AG10803 (cell line): ENCODE measurements at regions not wholly inside any gene's neighbourhood (a gene's known extent, or its start where the extent isn't known, plus 50 kb on each side); places are given as distances from the start of the nearest gene placed in this dataset.

Source experiments
- DNase-seq: peaks from one replicate; pipeline ENCODE4 v3.0.0; 2010; ENCODE audit warnings: low read depth
- H3K4me3 ChIP-seq: 2 replicates; pipeline ENCODE4 v1.5.1; 2011; ENCODE audit warnings: mild to moderate bottlenecking, low read length, control low read depth
- TF ChIP-seq, protein P1 (sequence below): conservative IDR thresholded peaks from 2 replicates; pipeline ENCODE4 v1.5.1; 2011; ENCODE audit warnings: mild to moderate bottlenecking, low read length, control low read depth, inconsistent platforms

DNA sequence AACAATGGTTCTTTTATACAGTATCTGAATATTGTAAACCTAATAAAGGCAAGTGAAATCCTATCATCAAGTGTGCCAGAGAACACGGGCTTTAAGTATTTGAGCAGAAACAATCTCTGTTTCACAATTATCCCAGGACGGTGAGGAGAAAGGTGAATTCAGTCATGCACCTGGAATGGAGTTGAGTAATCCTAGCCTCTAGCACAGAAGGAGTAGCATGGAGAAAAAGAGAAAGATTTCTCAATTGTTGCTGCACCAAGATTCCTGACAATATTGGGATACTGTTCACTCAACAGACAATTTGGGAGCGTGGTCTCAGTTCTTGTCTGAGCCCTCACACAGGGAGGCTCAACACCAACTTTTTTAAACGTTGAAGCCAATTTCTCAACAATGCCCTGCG, 510.6 kb downstream of the SOX11 start:
- no peak for DNase-seq
- no peak overlapping the region for H3K4me3 ChIP-seq
- TF ChIP-seq, protein P1, sequence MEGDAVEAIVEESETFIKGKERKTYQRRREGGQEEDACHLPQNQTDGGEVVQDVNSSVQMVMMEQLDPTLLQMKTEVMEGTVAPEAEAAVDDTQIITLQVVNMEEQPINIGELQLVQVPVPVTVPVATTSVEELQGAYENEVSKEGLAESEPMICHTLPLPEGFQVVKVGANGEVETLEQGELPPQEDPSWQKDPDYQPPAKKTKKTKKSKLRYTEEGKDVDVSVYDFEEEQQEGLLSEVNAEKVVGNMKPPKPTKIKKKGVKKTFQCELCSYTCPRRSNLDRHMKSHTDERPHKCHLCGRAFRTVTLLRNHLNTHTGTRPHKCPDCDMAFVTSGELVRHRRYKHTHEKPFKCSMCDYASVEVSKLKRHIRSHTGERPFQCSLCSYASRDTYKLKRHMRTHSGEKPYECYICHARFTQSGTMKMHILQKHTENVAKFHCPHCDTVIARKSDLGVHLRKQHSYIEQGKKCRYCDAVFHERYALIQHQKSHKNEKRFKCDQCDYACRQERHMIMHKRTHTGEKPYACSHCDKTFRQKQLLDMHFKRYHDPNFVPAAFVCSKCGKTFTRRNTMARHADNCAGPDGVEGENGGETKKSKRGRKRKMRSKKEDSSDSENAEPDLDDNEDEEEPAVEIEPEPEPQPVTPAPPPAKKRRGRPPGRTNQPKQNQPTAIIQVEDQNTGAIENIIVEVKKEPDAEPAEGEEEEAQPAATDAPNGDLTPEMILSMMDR = no peak

DNA sequence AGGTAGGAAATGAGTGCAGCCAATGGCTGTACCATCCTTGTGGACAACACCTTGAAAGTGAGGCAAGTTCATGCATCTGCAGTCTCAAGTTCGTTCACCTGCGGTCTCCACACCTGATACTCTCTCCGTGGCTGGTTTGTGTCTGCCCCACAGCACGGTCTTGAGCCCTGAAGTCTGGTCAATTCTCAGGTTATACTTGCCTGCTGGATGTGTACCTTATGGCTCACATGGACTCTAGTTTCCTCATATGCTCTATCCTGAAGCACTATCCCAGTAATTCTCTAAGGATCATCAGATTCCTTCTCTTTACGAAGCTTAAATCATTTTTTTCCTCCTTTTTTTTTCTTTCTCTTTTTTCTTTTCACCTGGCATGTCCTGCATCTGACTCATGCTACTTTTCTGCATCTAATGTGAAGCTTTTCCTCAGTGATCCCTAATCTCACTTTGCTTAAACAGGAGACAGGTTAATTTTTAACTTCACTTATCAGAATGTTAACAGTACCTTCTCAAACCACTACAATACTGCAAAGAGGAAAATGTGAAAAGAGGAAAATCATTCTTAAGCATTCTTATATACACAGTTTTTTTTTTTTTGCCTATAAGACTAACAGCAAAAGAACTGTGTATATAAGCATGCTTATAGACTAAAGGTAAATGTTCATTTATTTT, 511.2 kb downstream of the SOX11 start:
- TF ChIP-seq, protein P1 = no peak

DNA sequence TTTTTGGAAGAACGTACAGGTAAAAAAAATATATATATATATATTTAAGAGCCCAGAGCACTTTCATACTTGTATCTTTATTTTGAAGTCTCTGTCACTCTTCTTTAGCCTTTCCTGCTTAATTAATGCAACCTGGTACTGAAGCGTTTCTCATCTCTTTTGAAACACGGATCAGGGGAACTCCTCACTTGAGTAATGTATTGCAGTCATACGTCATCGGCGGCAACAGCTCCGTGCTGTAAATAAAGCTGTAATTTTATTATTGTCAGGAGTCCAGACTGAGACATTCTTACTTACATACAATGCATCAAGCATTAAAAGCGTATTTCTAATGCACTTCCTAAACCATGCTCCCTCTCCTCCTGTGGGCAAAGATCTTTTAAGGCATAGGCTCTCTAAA, 514.7 kb downstream of the SOX11 start:
- no peak for DNase-seq
- H3K4me3 ChIP-seq = no peak overlapping the region
- TF ChIP-seq, protein P1 = no peak

More for the DNA sequence above, 511.2 kb downstream of the SOX11 start:
- no peak overlapping the region for H3K4me3 ChIP-seq
- no peak for DNase-seq

DNA sequence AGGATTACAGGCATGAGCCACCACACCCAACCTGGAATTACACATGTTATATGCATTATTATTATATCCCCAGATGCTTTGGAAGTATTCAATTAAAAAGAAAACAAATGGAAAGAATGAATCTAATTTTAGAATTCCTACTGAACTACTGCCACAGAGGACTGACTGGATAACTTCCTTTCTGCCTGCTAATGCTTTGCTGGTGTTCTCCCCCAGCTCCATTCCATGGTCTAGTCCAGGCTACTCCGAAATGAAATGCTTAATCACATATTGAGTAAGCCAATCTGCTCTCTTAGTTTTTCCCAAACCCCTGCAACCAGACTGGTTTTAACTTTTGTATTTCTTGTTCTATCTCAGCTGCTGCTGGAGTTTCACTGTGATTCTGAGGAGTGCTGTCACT, 519.1 kb downstream of the SOX11 start:
- no peak for DNase-seq
- no peak overlapping the region for H3K4me3 ChIP-seq
- TF ChIP-seq, protein P1 = no peak

DNA sequence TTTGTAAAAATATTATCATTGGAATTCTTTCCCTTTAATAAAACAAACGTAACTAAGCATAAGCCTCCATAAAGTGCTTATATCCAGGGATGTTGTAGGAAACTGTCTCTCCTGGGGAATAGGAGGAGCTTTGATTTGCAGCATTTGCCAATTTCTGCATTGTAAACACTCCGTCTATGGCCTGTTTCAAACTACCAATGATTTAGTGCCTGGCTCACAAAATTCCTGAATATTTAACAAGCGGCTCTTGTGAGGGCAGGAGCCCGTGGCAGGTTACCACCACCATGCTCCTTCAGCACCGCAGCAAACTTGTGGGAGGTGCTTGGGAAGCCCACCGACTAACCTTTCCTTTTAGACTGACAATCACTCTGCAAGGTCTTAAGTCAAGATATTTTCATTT, 520.3 kb downstream of the SOX11 start:
- TF ChIP-seq, protein P1 = no peak
- no peak for DNase-seq
- no peak overlapping the region for H3K4me3 ChIP-seq

DNA sequence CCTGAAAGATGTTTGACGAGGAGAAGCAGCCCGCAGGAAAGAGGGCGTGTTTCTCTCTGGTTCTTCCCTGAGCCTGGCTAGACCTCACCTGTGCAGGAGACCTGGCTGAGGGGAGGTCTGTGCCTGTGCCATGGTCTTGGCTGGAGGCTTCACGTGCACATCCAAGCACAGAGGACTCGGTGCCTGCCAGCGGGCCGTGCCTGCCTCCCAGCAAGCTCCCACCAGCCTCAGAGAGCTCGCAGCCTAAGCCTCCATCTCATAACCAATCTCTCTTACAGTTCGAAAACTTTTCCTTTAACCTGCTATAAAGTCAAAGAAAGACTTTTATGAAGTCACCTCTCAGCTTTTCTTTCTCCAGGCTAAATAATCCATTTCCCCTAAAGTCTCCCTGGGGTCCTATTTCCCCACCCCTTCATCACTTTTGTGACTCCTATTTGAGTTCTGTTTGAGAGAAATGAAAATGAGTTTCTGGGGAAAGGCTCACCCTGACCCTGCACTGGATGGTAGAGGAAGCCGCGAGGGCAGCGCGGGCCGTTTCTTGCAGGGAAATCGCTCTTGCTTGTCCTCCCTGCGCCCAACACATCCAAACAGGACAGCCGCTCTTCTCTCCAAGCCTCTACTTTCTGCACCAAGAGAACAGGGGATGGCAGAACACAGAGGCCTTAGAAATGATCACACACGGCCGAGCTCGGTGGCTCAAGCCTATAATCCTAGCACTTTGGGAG, 521.0 kb downstream of the SOX11 start:
- DNase-seq = no peak
- TF ChIP-seq, protein P1 = no peak
- no peak overlapping the region for H3K4me3 ChIP-seq

DNA sequence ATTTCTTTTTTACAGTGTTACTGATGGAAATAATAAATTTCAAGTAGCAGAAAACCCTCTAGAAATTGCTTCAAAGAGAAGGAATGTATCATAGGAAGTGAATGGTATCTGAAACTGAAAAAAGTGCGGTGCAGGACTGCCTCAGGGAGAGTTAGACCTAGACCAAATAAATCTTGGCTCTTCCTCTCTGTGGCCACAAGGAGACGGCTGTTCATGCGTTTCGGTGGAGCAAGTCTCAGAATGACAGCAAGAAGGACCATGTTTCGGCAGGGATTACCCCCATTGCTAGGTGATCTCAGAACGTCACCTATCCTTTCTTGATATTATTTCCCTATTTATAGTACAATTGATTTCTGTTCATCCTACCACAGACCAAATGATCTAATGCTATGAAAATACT, 522.3 kb downstream of the SOX11 start:
- TF ChIP-seq, protein P1 = no peak
- H3K4me3 ChIP-seq = no peak overlapping the region
- DNase-seq = no peak
